ENCODE measurements at regions not wholly inside any gene's neighbourhood (a gene's known extent, or its start where the extent isn't known, plus 50 kb on each side); places are given as distances from the start of the nearest gene placed in this dataset.

- TF ChIP-seq PBX2 (CRISPR knock-in tag; IDR thresholded peaks at IDR 0.05), result no peak
- no peak for TF ChIP-seq KMT2B (CRISPR knock-in tag; IDR thresholded peaks at IDR 0.05)
- TF ChIP-seq IKZF1 (IDR thresholded peaks at IDR 0.05), result no peak
Measured at GRCh38 chr9:28909526-28909925, 1336.2 kb upstream of the C9orf72 start (continued).

GRCh38 chr9:28912621-28913020 is 1339.3 kb upstream of the C9orf72 start:
- no peak for ATAC-seq
- Histone ChIP-seq H2AFZ (ENCODE audit: low read length) (no peak overlapping the region), H3K4me1 (ENCODE audit: insufficient read depth, low read length) (no peaks in the 10 kb centered on the region), H3K4me2 (ENCODE audit: low read depth, low read length) (no peak overlapping the region), H3K79me2 (ENCODE audit: insufficient read depth, low read length) (no peaks in the 10 kb centered on the region), H3K27ac (ENCODE audit: extremely low read length, insufficient read depth, low read length) (no peak overlapping the region), H4K20me1 (ENCODE audit: insufficient read depth, low read length) (no peaks in the 10 kb centered on the region), H3K27me3 (ENCODE audit: control insufficient read depth in 1 of 2, insufficient read depth in 2 of 2, low read length in 2 of 2) (no peaks in the 10 kb centered on the region), H3K4me3 (replicated peaks in 1 of 3; ENCODE audit: insufficient read depth in 1 of 3, low read depth in 2 of 3, low read length in 3 of 3) (no peak overlapping the region), H3K36me3 (replicated peaks in 1 of 2; ENCODE audit: control insufficient read depth in 1 of 2, insufficient read depth in 2 of 2, low read length in 2 of 2) (no peaks in the 10 kb centered on the region), H3K9ac (ENCODE audit: insufficient read depth, low read depth, low read length) (no peak overlapping the region), H3K9me3 (ENCODE audit: low read length) (no peaks in the 10 kb centered on the region)
- FAIRE-seq, result no peak
- ChIA-PET CTCF (ENCODE audit: low intra/inter-chr PET ratio, low total read pairs) (no interaction called here), POLR2A (no interaction called here)
- DNase-seq (ENCODE audit: low spot score), result no peak
- intact Hi-C loops (cut with micrococcal nuclease; ENCODE audit: unreplicated experiment) (no loop called here), in situ Hi-C loops (cut with HindIII; ENCODE audit: extremely low pct_ligation_motif_present, low pct_unique_long_range_greater_than_20kb) (no loop called here)
- TF ChIP-seq GABPA (IDR thresholded peaks at IDR 0.05; ENCODE audit: low read depth, low read length) (no peak), GABPA (CRISPR knock-in tag; IDR thresholded peaks at IDR 0.05; ENCODE audit: low read depth) (no peak), ZNF792 (CRISPR knock-in tag; IDR thresholded peaks at IDR 0.05) (no peak), ZNF644 (CRISPR knock-in tag; IDR thresholded peaks at IDR 0.05; ENCODE audit: low read depth) (no peak)
- WGBS (ENCODE audit: low lambda C conversion rate), result 28% methylated on average over 2 of the region's 2 CpGs
- BruUV-seq (replicated peaks), result no TSS peak

- ATAC-seq, result no peak
- no peak for DNase-seq (ENCODE audit: low spot score)
- FAIRE-seq, result no peak
- Histone ChIP-seq H3K79me2 (ENCODE audit: insufficient read depth, low read length) (no peaks in the 10 kb centered on the region), H3K9ac (ENCODE audit: insufficient read depth, low read depth, low read length) (no peak overlapping the region), H3K4me3 (replicated peaks in 1 of 3; ENCODE audit: insufficient read depth in 1 of 3, low read depth in 2 of 3, low read length in 3 of 3) (no peak overlapping the region), H4K20me1 (ENCODE audit: insufficient read depth, low read length) (no peaks in the 10 kb centered on the region), H3K9me3 (ENCODE audit: low read length) (no peaks in the 10 kb centered on the region), H3K27me3 (ENCODE audit: control insufficient read depth in 1 of 2, insufficient read depth in 2 of 2, low read length in 2 of 2) (no peaks in the 10 kb centered on the region), H3K36me3 (replicated peaks in 1 of 2; ENCODE audit: control insufficient read depth in 1 of 2, insufficient read depth in 2 of 2, low read length in 2 of 2) (no peaks in the 10 kb centered on the region), H3K4me2 (ENCODE audit: low read depth, low read length) (no peak overlapping the region), H2AFZ (ENCODE audit: low read length) (no peak overlapping the region), H3K27ac (ENCODE audit: extremely low read length, insufficient read depth, low read length) (no peak overlapping the region), H3K4me1 (ENCODE audit: insufficient read depth, low read length) (no peaks in the 10 kb centered on the region)
- no TSS peak for BruUV-seq (replicated peaks)
- WGBS (ENCODE audit: low lambda C conversion rate), result 0% methylated on average over 2 of the region's 2 CpGs
- in situ Hi-C loops (cut with HindIII; ENCODE audit: extremely low pct_ligation_motif_present, low pct_unique_long_range_greater_than_20kb) (no loop called here), intact Hi-C loops (cut with micrococcal nuclease; ENCODE audit: unreplicated experiment) (no loop called here)
- TF ChIP-seq ZNF20 (CRISPR knock-in tag; IDR thresholded peaks at IDR 0.05) (no peak), ZNF230 (CRISPR knock-in tag; IDR thresholded peaks at IDR 0.05) (no peak), ZNF343 (CRISPR knock-in tag; IDR thresholded peaks at IDR 0.05) (no peak)
- ChIA-PET CTCF (ENCODE audit: low intra/inter-chr PET ratio, low total read pairs) (no interaction called here), POLR2A (no interaction called here)
Measured at GRCh38 chr9:28915202-28915930, 1342.1 kb upstream of the C9orf72 start.
